HUES6 (cell line): ENCODE measurements at regions not wholly inside any gene's neighbourhood (a gene's known extent, or its start where the extent isn't known, plus 50 kb on each side); places are given as distances from the start of the nearest gene placed in this dataset.

Source experiments
- H3K27ac ChIP-seq: 2 replicates; pipeline ENCODE4 v1.7.0; 2013; ENCODE audit warnings: low read depth, mild to moderate bottlenecking, low read length, inconsistent platforms
- H3K27me3 ChIP-seq: 2 replicates; pipeline ENCODE4 v1.6.1; 2013; ENCODE audit warnings: low read length; ENCODE audit not compliant: control insufficient read depth, insufficient read depth
- H3K36me3 ChIP-seq: 2 replicates; pipeline ENCODE4 v1.6.1; 2013; ENCODE audit warnings: low read length; ENCODE audit not compliant: control insufficient read depth, insufficient read depth
- H3K4me1 ChIP-seq: 2 replicates; pipeline ENCODE4 v1.6.1; 2013; ENCODE audit warnings: low read length; ENCODE audit not compliant: control insufficient read depth, insufficient read depth
- H3K4me3 ChIP-seq: 2 replicates; pipeline ENCODE4 v1.5.1; 2013; ENCODE audit warnings: low read depth, low read length
- H3K9ac ChIP-seq: one replicate; pipeline ENCODE4 v1.6.1; 2013; ENCODE audit warnings: mild to moderate bottlenecking, low read length
- H3K9me3 ChIP-seq: 2 replicates; pipeline ENCODE4 v1.6.1; 2013; ENCODE audit warnings: low read depth, low read length; ENCODE audit not compliant: control insufficient read depth, insufficient read depth

GRCh38 chr9:111110805-111111204 lies 72.5 kb upstream of the LPAR1 start:
- Histone ChIP-seq H3K9ac (no peak overlapping the region), H3K27ac (no peak overlapping the region), H3K4me1 (peaks cover 10% of the 10 kb centered on the region), H3K27me3 (no peaks in the 10 kb centered on the region), H3K4me3 (no peak overlapping the region), H3K36me3 (no peaks in the 10 kb centered on the region), H3K9me3 (no peaks in the 10 kb centered on the region)

GRCh38 chr9:111108946-111109345 lies 70.7 kb upstream of the LPAR1 start:
- Histone ChIP-seq H3K27me3 (no peaks in the 10 kb centered on the region), H3K9ac (no peak overlapping the region), H3K9me3 (no peaks in the 10 kb centered on the region), H3K4me1 (peaks cover 7% of the 10 kb centered on the region), H3K36me3 (no peaks in the 10 kb centered on the region), H3K4me3 (no peak overlapping the region), H3K27ac (no peak overlapping the region)

GRCh38 chr9:111107141-111107540 lies 68.9 kb upstream of the LPAR1 start:
- peaks cover 6% of the 10 kb centered on the region for H3K4me1 ChIP-seq
- H3K4me3 ChIP-seq: no peak overlapping the region
- H3K9ac ChIP-seq: no peak overlapping the region
- H3K27me3 ChIP-seq: no peaks in the 10 kb centered on the region
- no peaks in the 10 kb centered on the region for H3K9me3 ChIP-seq
- H3K36me3 ChIP-seq: no peaks in the 10 kb centered on the region
- H3K27ac ChIP-seq: no peak overlapping the region

- Histone ChIP-seq H3K4me1 (peaks cover 6% of the 10 kb centered on the region), H3K9ac (no peak overlapping the region), H3K9me3 (no peaks in the 10 kb centered on the region), H3K27ac (no peak overlapping the region), H3K27me3 (no peaks in the 10 kb centered on the region), H3K4me3 (no peak overlapping the region), H3K36me3 (no peaks in the 10 kb centered on the region)
Observed at GRCh38 chr9:111106202-111106601, 67.9 kb upstream of the LPAR1 start.

- Histone ChIP-seq H3K9me3 (no peaks in the 10 kb centered on the region), H3K4me3 (no peak overlapping the region), H3K4me1 (peaks cover 29% of the 10 kb centered on the region), H3K9ac (no peak overlapping the region), H3K27me3 (no peaks in the 10 kb centered on the region), H3K36me3 (no peaks in the 10 kb centered on the region), H3K27ac (no peak overlapping the region)
Observed at GRCh38 chr9:111102793-111103464, 64.7 kb upstream of the LPAR1 start.

GRCh38 chr9:111099199-111100008 lies 61.1 kb upstream of the LPAR1 start:
- H3K27ac ChIP-seq: no peak overlapping the region
- H3K4me1 ChIP-seq: peaks cover 51% of the 10 kb centered on the region
- no peak overlapping the region for H3K9ac ChIP-seq
- no peaks in the 10 kb centered on the region for H3K36me3 ChIP-seq
- H3K9me3 ChIP-seq: no peaks in the 10 kb centered on the region
- H3K27me3 ChIP-seq: no peaks in the 10 kb centered on the region
- H3K4me3 ChIP-seq: no peak overlapping the region; the same call in 1 of the 2 replicates

- Histone ChIP-seq H3K9ac (no peak overlapping the region), H3K36me3 (no peaks in the 10 kb centered on the region), H3K4me3 (no peak overlapping the region), H3K27me3 (no peaks in the 10 kb centered on the region), H3K27ac (no peak overlapping the region), H3K4me1 (peaks cover 54% of the 10 kb centered on the region), H3K9me3 (no peaks in the 10 kb centered on the region)
Observed at GRCh38 chr9:111098093-111098492, 59.8 kb upstream of the LPAR1 start.

GRCh38 chr9:111096051-111096450 lies 57.8 kb upstream of the LPAR1 start:
- H3K4me1 ChIP-seq: peaks cover 54% of the 10 kb centered on the region
- no peaks in the 10 kb centered on the region for H3K36me3 ChIP-seq
- H3K27me3 ChIP-seq: no peaks in the 10 kb centered on the region

GRCh38 chr9:111095441-111095840 lies 57.2 kb upstream of the LPAR1 start:
- Histone ChIP-seq H3K27me3 (no peaks in the 10 kb centered on the region), H3K36me3 (no peaks in the 10 kb centered on the region), H3K4me1 (peaks cover 52% of the 10 kb centered on the region), H3K4me3 (no peak overlapping the region), H3K27ac (no peak overlapping the region), H3K9ac (no peak overlapping the region), H3K9me3 (no peaks in the 10 kb centered on the region)

More at GRCh38 chr9:111096051-111096450, 57.8 kb upstream of the LPAR1 start:
- H3K27ac ChIP-seq: no peak overlapping the region
- no peaks in the 10 kb centered on the region for H3K9me3 ChIP-seq
- H3K4me3 ChIP-seq: no peak overlapping the region
- no peak overlapping the region for H3K9ac ChIP-seq

GRCh38 chr9:111094958-111095357 lies 56.7 kb upstream of the LPAR1 start:
- Histone ChIP-seq H3K9me3 (no peaks in the 10 kb centered on the region), H3K4me3 (no peak overlapping the region), H3K27ac (no peak overlapping the region), H3K9ac (no peak overlapping the region), H3K36me3 (no peaks in the 10 kb centered on the region), H3K27me3 (no peaks in the 10 kb centered on the region), H3K4me1 (peaks cover 48% of the 10 kb centered on the region)

- Histone ChIP-seq H3K9ac (no peak overlapping the region), H3K4me1 (peaks cover 43% of the 10 kb centered on the region), H3K27ac (no peak overlapping the region), H3K27me3 (no peaks in the 10 kb centered on the region), H3K36me3 (no peaks in the 10 kb centered on the region), H3K9me3 (no peaks in the 10 kb centered on the region), H3K4me3 (no peak overlapping the region)
Observed at GRCh38 chr9:111094433-111094924, 56.2 kb upstream of the LPAR1 start.
